ENCODE measurements at regions not wholly inside any gene's neighbourhood (a gene's known extent, or its start where the extent isn't known, plus 50 kb on each side); places are given as distances from the start of the nearest gene placed in this dataset.
A peak's percentile ranks its signal among the peaks of the same experiment; 100 is the strongest.

GRCh38 chr9:129343424-129344375 lies 165.6 kb upstream of the IER5L start:
- peak; percentile 42 to 79 for DNase-seq (ENCODE audit: low read depth in 2 of 2)

GRCh38 chr9:129342591-129343423 lies 164.7 kb upstream of the IER5L start:
- no peak for DNase-seq (ENCODE audit: low read depth in 2 of 2)

DNA sequence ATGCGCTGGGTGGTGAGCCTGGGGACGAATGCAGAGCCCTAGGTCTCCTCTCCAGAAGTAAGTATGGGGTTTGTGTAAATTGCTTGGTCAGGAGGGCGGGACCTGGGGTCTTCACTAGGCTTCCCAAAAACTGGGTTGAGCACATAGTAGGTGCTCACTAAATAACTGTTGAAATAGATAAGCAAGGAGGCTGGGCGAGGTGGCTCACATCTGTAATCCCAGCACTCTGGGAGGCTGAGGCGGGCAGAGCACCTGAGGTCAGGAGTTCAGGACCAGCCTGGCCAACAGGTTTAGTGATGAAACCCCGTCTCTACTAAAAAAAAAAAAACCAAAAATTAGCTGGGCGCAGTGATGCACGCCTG lies 163.9 kb upstream of the IER5L start:
- no peak for DNase-seq (ENCODE audit: low read depth in 2 of 2)

DNA sequence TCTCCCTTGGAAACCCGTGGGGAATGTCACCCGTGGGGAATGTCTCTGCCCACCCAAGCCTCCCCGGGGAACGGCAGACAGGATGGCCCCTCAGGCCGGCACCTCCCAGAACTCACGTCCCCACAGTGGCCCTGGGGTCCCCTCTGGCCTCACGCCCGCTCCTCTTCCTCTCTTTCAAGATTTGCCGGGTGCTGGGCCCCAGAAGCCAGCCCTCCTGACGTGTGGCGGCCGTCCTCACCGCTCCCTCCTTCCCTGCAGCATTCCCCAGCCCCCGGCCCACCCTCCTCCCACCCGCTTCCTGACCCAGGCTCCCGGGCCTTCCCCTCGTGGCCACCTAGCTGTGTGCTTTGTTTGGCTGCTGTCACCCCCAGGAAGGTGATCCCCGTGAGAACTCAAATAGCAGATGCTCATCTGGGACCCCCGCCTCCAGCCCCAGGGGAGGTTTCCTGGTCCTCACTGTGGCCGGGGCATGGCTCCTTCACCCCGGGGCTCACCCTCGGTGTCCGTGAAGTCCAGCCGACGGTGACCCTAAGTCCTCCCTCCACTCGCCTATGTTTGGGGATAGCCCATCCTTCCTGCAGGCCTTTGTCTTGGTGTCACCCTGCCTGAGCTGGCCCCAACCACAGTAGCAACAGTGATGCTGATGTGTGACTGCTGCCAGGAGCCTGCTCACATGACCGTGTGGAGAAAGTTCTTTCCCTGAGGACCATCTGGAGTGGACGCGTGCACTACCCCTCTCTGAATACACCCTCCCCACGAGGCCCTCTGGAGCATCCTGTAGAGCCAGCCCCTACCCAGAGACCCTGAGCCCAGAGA lies 163.3 kb upstream of the IER5L start:
- no peak for DNase-seq (ENCODE audit: low read depth in 2 of 2)

DNA sequence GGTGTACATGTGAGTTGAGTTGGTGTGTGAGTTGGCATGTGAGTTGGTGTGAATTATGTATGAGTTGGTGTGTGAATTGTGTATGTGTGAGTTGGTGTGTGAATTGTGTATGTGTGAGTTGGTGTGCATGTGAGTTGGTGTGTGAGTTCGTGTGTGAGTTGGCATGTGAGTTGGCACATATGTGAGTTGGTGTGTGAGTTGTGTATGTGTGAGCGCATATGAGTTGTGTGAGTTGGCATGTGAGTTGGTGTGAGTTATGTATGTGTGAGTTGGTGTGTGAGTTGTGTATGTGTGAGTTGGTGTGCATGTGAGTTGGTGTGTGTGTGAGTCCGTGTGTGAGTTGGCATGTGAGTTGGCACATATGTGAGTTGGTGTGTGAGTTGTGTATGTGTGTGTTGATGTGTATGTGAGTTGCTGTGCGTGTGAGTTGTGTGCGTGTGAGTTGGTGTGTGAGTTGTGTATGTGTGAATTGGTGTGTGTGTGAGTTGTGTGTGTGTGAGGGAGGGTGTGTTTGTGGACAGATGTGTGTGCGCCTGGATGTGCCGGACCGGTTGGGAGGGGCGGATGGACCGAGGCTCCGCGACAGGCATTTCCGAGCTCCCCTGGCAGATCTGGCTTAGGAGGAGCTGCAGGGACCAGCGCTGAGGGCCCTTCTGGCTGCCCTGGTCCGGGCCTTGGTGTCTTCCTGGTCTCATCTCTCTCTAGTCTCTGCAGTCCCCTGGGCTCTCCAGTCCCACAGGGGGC lies 162.5 kb upstream of the IER5L start:
- no peak for DNase-seq (ENCODE audit: low read depth in 2 of 2)

GRCh38 chr9:129339539-129340157 lies 161.6 kb upstream of the IER5L start:
- no peak for DNase-seq (ENCODE audit: low read depth in 2 of 2)

- no peak for DNase-seq (ENCODE audit: low read depth in 2 of 2)
Observed at GRCh38 chr9:129338724-129339430, 160.8 kb upstream of the IER5L start.

- DNase-seq (ENCODE audit: low read depth in 2 of 2) = no peak
Observed at GRCh38 chr9:129337336-129338140, 159.5 kb upstream of the IER5L start.

- DNase-seq (ENCODE audit: low read depth in 2 of 2) = peak in 1 of 2 donors; percentile 21
Observed at GRCh38 chr9:129336601-129337331, 158.7 kb upstream of the IER5L start.

GRCh38 chr9:129336130-129336528 lies 158.1 kb upstream of the IER5L start:
- DNase-seq (ENCODE audit: low read depth in 2 of 2) = no peak

- no peak for DNase-seq (ENCODE audit: low read depth in 2 of 2)
Observed at GRCh38 chr9:129335464-129336129, 157.5 kb upstream of the IER5L start.

DNA sequence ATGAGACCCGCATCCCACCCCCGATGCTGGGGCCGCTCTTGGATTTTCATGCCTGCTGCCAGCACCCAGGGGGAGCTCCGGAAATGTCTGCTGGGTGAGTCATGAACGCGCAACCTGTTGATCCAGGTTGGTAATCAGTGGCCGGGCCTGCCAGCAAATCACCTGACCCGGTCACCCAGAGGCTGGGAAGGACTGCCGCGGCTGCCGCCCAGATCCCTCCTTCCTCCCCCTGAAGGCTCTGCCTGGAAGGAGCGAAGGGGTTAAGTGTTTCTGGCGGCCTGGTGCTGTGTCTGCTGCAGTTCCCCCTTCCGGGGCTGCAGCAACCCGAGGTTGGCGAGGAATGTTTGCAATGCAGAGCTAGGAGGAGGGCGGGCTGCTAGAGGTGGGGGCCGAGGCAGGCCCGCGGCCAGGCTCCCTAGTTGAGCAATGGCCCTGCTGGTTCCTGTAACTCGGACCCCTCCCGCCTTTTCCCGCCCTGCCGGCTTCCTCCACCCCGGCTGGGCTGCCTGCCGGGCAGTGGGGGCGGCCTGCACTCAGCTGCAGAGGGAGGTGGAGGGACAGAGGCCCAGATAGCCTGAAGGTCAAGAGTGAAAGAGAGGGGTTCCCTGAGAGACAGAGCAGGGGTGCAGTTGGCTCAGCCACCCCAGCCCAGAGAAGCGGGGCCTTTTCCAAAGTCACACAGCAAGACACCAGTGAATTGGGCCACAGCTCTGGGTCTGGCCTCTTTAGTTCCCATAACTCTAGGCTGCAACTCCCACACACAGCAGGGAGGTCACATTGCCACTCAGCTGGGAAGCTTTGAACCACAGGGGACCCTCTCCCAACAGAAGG lies 156.3 kb upstream of the IER5L start:
- peak; percentile 44 to 76 for DNase-seq (ENCODE audit: low read depth in 2 of 2)

GRCh38 chr9:129333617-129334104 lies 155.6 kb upstream of the IER5L start:
- DNase-seq (ENCODE audit: low read depth in 2 of 2) = no peak

DNA sequence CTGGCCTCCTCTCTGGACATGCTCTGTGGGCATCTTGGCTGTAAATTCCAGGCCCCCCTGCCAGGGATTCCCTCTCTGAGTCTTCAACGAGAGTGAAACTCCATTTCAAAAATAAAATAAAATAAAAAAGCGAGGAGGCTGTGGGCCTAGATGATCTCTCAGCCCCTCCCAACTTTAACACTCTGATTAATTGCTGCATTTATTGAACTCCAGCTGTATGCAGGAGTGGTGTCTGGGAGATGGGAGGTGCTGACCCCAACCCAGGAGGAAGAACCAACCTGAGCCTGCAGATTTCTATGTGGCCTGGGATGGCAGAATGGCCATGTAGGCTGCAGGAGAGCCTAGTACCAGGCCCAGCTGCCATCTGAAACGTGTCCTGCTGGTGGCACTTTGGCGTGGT lies 154.5 kb upstream of the IER5L start:
- no peak for DNase-seq (ENCODE audit: low read depth in 2 of 2)

GRCh38 chr9:129331772-129332500 lies 153.9 kb upstream of the IER5L start:
- DNase-seq (ENCODE audit: low read depth in 2 of 2) = no peak

- DNase-seq (ENCODE audit: low read depth in 2 of 2) = no peak
Observed at GRCh38 chr9:129331493-129331765, 153.4 kb upstream of the IER5L start.

All from lung microvascular endothelial cell (primary cell).